ENCODE measurements at regions not wholly inside any gene's neighbourhood (a gene's known extent, or its start where the extent isn't known, plus 50 kb on each side); places are given as distances from the start of the nearest gene placed in this dataset.

GRCh38 chr16:75918109-75918508, 191.8 kb upstream of the CPHXL start:
- no peak overlapping the region for H3K4me2 ChIP-seq (ENCODE audit: low read depth, low read length)
- H3K9ac ChIP-seq (ENCODE audit: insufficient read depth, low read depth, low read length), result no peak overlapping the region
- no peak overlapping the region for H2AFZ ChIP-seq (ENCODE audit: low read length)
- no peaks in the 10 kb centered on the region for H3K4me1 ChIP-seq (ENCODE audit: insufficient read depth, low read length)
- FAIRE-seq, result no peak
- TF ChIP-seq FOXO1 (CRISPR knock-in tag; IDR thresholded peaks at IDR 0.05) (no peak), RELA (CRISPR knock-in tag; IDR thresholded peaks at IDR 0.05) (no peak), THRA (CRISPR knock-in tag; IDR thresholded peaks at IDR 0.05; ENCODE audit: borderline replicate concordance) (no peak), ZBTB39 (CRISPR knock-in tag; IDR thresholded peaks at IDR 0.05) (no peak), ZNF772 (CRISPR knock-in tag; IDR thresholded peaks at IDR 0.05) (no peak), MIXL1 (CRISPR knock-in tag; IDR thresholded peaks at IDR 0.05) (no peak), NR3C1 (CRISPR knock-in tag; IDR thresholded peaks at IDR 0.05) (no peak), KLF12 (CRISPR knock-in tag; IDR thresholded peaks at IDR 0.05; ENCODE audit: borderline replicate concordance) (no peak), ZNF605 (CRISPR knock-in tag; IDR thresholded peaks at IDR 0.05) (no peak), MIER3 (CRISPR knock-in tag; IDR thresholded peaks at IDR 0.05; ENCODE audit: borderline replicate concordance) (no peak), ATAD3A (CRISPR knock-in tag; IDR thresholded peaks at IDR 0.05) (no peak), TAF1 (CRISPR knock-in tag; IDR thresholded peaks at IDR 0.05) (no peak), DNMT1 (CRISPR knock-in tag; IDR thresholded peaks at IDR 0.05) (no peak), STAT6 (CRISPR knock-in tag; IDR thresholded peaks at IDR 0.05; ENCODE audit: borderline replicate concordance) (no peak), HNRNPL (IDR thresholded peaks at IDR 0.05; ENCODE audit: low read depth, low read length) (no peak), ZSCAN22 (CRISPR knock-in tag; IDR thresholded peaks at IDR 0.05) (no peak), FLYWCH1 (CRISPR knock-in tag; IDR thresholded peaks at IDR 0.05) (no peak), PCBP1 (IDR thresholded peaks at IDR 0.05; ENCODE audit: borderline replicate concordance, low read depth, low read length) (no peak), NFKB2 (CRISPR knock-in tag; IDR thresholded peaks at IDR 0.05; ENCODE audit: borderline replicate concordance) (no peak)
- intact Hi-C loops (cut with micrococcal nuclease; ENCODE audit: unreplicated experiment), result no loop called here
- H3K27ac ChIP-seq (ENCODE audit: extremely low read length, insufficient read depth, low read length), result no peak overlapping the region
- ATAC-seq, result no peak
- ChIA-PET POLR2A (no interaction called here), CTCF (ENCODE audit: low intra/inter-chr PET ratio, low total read pairs) (no interaction called here)
- H3K27me3 ChIP-seq (ENCODE audit: control insufficient read depth in 1 of 2, insufficient read depth in 2 of 2, low read length in 2 of 2), result peaks cover 0 to 1% of the 10 kb centered on the region in 2 experiments; a peak in 1 of 5 replicates
- H3K36me3 ChIP-seq (replicated peaks in 1 of 2; ENCODE audit: control insufficient read depth in 1 of 2, insufficient read depth in 2 of 2, low read length in 2 of 2), result no peaks in the 10 kb centered on the region
- H4K20me1 ChIP-seq (ENCODE audit: insufficient read depth, low read length), result no peaks in the 10 kb centered on the region
- BruUV-seq (replicated peaks), result no TSS peak
- DNase-seq (ENCODE audit: low spot score), result no peak
- no peak overlapping the region for H3K4me3 ChIP-seq (replicated peaks in 1 of 3; ENCODE audit: insufficient read depth in 1 of 3, low read depth in 2 of 3, low read length in 3 of 3)
- WGBS (ENCODE audit: low lambda C conversion rate), result 0% methylated on average over 1 of the region's 1 CpG
- no peaks in the 10 kb centered on the region for H3K9me3 ChIP-seq (ENCODE audit: low read length)
- no peaks in the 10 kb centered on the region for H3K79me2 ChIP-seq (ENCODE audit: insufficient read depth, low read length)
- in situ Hi-C loops (cut with HindIII; ENCODE audit: extremely low pct_ligation_motif_present, low pct_unique_long_range_greater_than_20kb), result no loop called here

Data from HepG2 (cell line).